ENCODE measurements at regions not wholly inside any gene's neighbourhood (a gene's known extent, or its start where the extent isn't known, plus 50 kb on each side); places are given as distances from the start of the nearest gene placed in this dataset.

DNA sequence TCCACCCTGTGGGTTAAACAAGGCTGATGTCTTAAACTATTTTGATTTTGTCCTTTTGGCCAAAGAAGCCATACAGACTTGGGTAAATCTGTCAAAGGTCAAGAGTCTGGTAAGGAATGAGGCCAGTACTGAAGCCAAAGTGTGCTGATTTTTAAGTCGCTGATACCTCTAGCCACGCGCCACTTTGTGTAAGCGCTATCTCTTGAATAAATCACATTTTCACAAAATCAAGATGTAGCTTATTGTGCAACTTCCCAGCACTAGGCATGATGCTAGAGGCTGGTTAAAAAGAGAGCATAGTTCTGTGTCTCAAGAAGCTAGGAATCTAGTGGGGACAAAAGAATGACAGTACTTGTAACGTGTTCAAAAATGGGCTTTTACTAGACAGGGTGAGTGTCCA lies 510.6 kb upstream of the RAB6C start:
- no peak overlapping the region for H2AFZ ChIP-seq (ENCODE audit: low read depth)
- TF ChIP-seq, protein P1, sequence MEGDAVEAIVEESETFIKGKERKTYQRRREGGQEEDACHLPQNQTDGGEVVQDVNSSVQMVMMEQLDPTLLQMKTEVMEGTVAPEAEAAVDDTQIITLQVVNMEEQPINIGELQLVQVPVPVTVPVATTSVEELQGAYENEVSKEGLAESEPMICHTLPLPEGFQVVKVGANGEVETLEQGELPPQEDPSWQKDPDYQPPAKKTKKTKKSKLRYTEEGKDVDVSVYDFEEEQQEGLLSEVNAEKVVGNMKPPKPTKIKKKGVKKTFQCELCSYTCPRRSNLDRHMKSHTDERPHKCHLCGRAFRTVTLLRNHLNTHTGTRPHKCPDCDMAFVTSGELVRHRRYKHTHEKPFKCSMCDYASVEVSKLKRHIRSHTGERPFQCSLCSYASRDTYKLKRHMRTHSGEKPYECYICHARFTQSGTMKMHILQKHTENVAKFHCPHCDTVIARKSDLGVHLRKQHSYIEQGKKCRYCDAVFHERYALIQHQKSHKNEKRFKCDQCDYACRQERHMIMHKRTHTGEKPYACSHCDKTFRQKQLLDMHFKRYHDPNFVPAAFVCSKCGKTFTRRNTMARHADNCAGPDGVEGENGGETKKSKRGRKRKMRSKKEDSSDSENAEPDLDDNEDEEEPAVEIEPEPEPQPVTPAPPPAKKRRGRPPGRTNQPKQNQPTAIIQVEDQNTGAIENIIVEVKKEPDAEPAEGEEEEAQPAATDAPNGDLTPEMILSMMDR (conservative IDR thresholded peaks at IDR 0.05; ENCODE audit: low read depth, low read length), result no peak
- H4K20me1 ChIP-seq (ENCODE audit: insufficient read depth), result no peaks in the 10 kb centered on the region
- H3K4me2 ChIP-seq, result no peak overlapping the region
- H3K9ac ChIP-seq, result no peak overlapping the region
- no peaks in the 10 kb centered on the region for H3K36me3 ChIP-seq (ENCODE audit: insufficient read depth)
- no peak overlapping the region for H3K27ac ChIP-seq
- H3K4me3 ChIP-seq (IDR thresholded peaks at IDR 0.05; ENCODE audit: insufficient read depth, low read depth, low read length), result no peak overlapping the region
- no peaks in the 10 kb centered on the region for H3K79me2 ChIP-seq (ENCODE audit: insufficient read depth, low read depth)
- no peaks in the 10 kb centered on the region for H3K27me3 ChIP-seq (ENCODE audit: insufficient read depth, low read depth)
- no peaks in the 10 kb centered on the region for H3K4me1 ChIP-seq (ENCODE audit: low read depth, poor library complexity, severe bottlenecking)

DNA sequence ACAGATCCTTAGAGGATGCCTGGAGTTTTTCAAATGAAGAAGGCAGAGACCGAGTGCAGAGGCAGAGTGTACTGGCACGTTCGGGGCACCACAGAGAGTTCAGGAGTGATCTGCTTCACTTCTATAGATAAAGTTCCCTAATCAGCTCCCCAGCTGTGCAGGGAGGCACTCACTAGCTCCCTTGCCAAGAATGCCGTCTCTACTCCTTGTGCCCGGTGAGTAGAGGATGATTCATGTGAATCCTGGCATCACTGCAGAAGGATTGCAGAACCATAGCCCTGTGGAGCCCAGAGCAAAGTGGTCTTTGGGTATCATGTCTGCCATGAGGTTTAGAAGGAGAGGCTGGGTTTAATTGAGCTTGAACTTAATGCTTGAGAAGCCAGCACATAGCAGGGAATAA lies 510.1 kb upstream of the RAB6C start:
- H3K79me2 ChIP-seq (ENCODE audit: insufficient read depth, low read depth), result no peaks in the 10 kb centered on the region
- no peak overlapping the region for H2AFZ ChIP-seq (ENCODE audit: low read depth)
- TF ChIP-seq, protein P1 (conservative IDR thresholded peaks at IDR 0.05; ENCODE audit: low read depth, low read length), result no peak
- no peak overlapping the region for H3K4me3 ChIP-seq (IDR thresholded peaks at IDR 0.05; ENCODE audit: insufficient read depth, low read depth, low read length)
- H3K9ac ChIP-seq, result no peak overlapping the region
- H3K4me1 ChIP-seq (ENCODE audit: low read depth, poor library complexity, severe bottlenecking), result no peaks in the 10 kb centered on the region
- no peak overlapping the region for H3K27ac ChIP-seq
- no peaks in the 10 kb centered on the region for H4K20me1 ChIP-seq (ENCODE audit: insufficient read depth)
- H3K36me3 ChIP-seq (ENCODE audit: insufficient read depth), result no peaks in the 10 kb centered on the region
- H3K4me2 ChIP-seq, result no peak overlapping the region
- no peaks in the 10 kb centered on the region for H3K27me3 ChIP-seq (ENCODE audit: insufficient read depth, low read depth)

DNA sequence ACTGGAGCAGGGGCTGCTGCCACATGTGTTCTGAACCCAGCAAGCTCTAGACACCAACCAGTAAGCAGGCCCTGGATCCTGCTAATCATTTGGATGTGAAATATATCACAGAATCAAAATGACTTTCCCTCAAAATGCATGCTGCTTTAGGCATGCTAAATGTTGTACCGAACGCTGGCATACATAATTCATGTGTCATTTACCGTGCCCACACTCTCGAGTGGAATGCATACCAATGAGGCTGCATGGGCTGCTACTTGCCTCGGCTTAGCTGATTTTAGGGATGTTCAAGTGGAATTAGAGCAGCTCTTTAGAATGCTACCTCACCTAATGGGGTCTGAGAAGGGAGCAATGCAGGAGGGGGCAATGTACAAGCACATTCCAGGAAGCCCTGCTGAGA lies 509.6 kb upstream of the RAB6C start:
- H3K4me3 ChIP-seq (IDR thresholded peaks at IDR 0.05; ENCODE audit: insufficient read depth, low read depth, low read length), result no peak overlapping the region
- TF ChIP-seq, protein P1 (conservative IDR thresholded peaks at IDR 0.05; ENCODE audit: low read depth, low read length), result no peak
- no peak overlapping the region for H3K9ac ChIP-seq
- H3K27me3 ChIP-seq (ENCODE audit: insufficient read depth, low read depth), result no peaks in the 10 kb centered on the region
- H4K20me1 ChIP-seq (ENCODE audit: insufficient read depth), result no peaks in the 10 kb centered on the region
- H3K27ac ChIP-seq, result no peak overlapping the region
- H3K4me2 ChIP-seq, result no peak overlapping the region
- H3K36me3 ChIP-seq (ENCODE audit: insufficient read depth), result no peaks in the 10 kb centered on the region
- no peaks in the 10 kb centered on the region for H3K79me2 ChIP-seq (ENCODE audit: insufficient read depth, low read depth)
- H2AFZ ChIP-seq (ENCODE audit: low read depth), result no peak overlapping the region
- H3K4me1 ChIP-seq (ENCODE audit: low read depth, poor library complexity, severe bottlenecking), result no peaks in the 10 kb centered on the region

DNA sequence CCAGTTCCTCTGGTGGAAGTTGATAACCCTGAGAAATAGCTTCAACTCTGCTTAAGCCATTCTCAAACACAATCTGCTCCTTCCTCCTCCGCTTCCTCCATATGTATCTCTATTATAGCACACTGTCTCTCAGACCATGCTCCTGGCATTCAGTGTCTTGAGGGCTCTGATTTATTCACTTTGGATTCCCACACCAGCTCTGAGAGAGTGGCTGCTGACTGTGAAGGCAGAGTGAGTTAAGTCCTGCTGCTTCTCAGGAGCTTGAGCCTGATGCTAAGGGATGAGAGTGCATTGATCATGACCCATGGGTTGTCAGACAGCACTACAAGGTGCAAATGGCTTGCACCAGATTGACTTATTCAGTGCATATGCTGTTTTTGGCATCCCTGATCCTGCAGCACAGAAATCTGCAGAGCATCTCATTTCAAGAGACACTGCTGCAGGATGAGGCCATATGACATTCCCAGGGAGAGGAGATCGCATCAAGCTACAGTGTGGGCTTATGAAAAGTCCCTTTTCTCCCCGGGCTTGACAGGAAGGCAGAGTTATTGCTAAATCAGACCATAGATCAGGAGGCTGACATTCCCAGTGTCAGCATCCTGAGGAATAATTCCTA lies 500.5 kb upstream of the RAB6C start:
- Histone ChIP-seq H4K20me1 (ENCODE audit: insufficient read depth) (no peaks in the 10 kb centered on the region), H3K4me1 (ENCODE audit: low read depth, poor library complexity, severe bottlenecking) (no peaks in the 10 kb centered on the region), H2AFZ (ENCODE audit: low read depth) (no peak overlapping the region), H3K27ac (no peak overlapping the region), H3K4me2 (no peak overlapping the region), H3K79me2 (ENCODE audit: insufficient read depth, low read depth) (no peaks in the 10 kb centered on the region), H3K36me3 (ENCODE audit: insufficient read depth) (no peaks in the 10 kb centered on the region), H3K27me3 (ENCODE audit: insufficient read depth, low read depth) (no peaks in the 10 kb centered on the region), H3K4me3 (IDR thresholded peaks at IDR 0.05; ENCODE audit: insufficient read depth, low read depth, low read length) (no peak overlapping the region), H3K9ac (no peak overlapping the region)
- TF ChIP-seq, protein P1 (conservative IDR thresholded peaks at IDR 0.05; ENCODE audit: low read depth, low read length), result no peak

All from KMS-11 (cell line).